Liver (tissue), 8 donors: ENCODE measurements at regions not wholly inside any gene's neighbourhood (a gene's known extent, or its start where the extent isn't known, plus 50 kb on each side); places are given as distances from the start of the nearest gene placed in this dataset.

Experiments used
- DNase-seq: peaks from one replicate; pipeline ENCODE4 v3.0.0-alpha.2; 2017; ENCODE audit warnings: low spot score
- H3K27ac ChIP-seq, 2 donors: one replicate each; pipeline ENCODE4 v1.7.0; 2013; ENCODE audit warnings: inconsistent platforms in 2 of 2, low read length in 2 of 2, control low read depth in 1 of 2, low read depth in 1 of 2, mild to moderate bottlenecking in 1 of 2
- H3K27me3 ChIP-seq, 4 donors: one replicate each; pipeline versions ENCODE4 v1.6.1 to v1.7.0; 2013; ENCODE audit warnings: low read length in 3 of 4, inconsistent platforms in 1 of 4, mild to moderate bottlenecking in 1 of 4, moderate library complexity in 1 of 4; ENCODE audit not compliant: control insufficient read depth in 4 of 4, insufficient read depth in 4 of 4
- H3K36me3 ChIP-seq, 4 donors: one replicate each; pipeline versions ENCODE4 v1.6.1 to v1.7.0; 2013; ENCODE audit warnings: low read length in 3 of 4, mild to moderate bottlenecking in 3 of 4, low read depth in 1 of 4, moderate library complexity in 1 of 4; ENCODE audit not compliant: control insufficient read depth in 4 of 4, insufficient read depth in 3 of 4
- H3K4me1 ChIP-seq, 4 donors: one replicate each; pipeline versions ENCODE4 v1.6.1 to v1.7.0; 2013; ENCODE audit warnings: low read length in 3 of 4, mild to moderate bottlenecking in 3 of 4, moderate library complexity in 1 of 4; ENCODE audit not compliant: control insufficient read depth in 4 of 4, insufficient read depth in 4 of 4
- H3K4me3 ChIP-seq, 3 donors: one replicate each; pipeline versions ENCODE4 v1.6.1 to v1.7.0; 2013; ENCODE audit warnings: low read length in 3 of 3, control low read depth in 1 of 3, low read depth in 1 of 3, mild to moderate bottlenecking in 1 of 3
- H3K9ac ChIP-seq, 2 donors: one replicate each; pipeline ENCODE4 v1.7.0; 2013; ENCODE audit warnings: low read length in 2 of 2, mild to moderate bottlenecking in 2 of 2, moderate library complexity in 2 of 2, control low read depth in 1 of 2, low read depth in 1 of 2
- H3K9me3 ChIP-seq, 4 donors: one replicate each; pipeline versions ENCODE4 v1.6.1 to v1.7.0; 2013; ENCODE audit warnings: low read length in 3 of 4; ENCODE audit not compliant: control insufficient read depth in 4 of 4
- EGR1 ChIP-seq, 2 donors: IDR thresholded peaks; 2 replicates each; pipeline ENCODE4 v1.6.1; 2016 to 2018; ENCODE audit warnings: antibody characterized with exemption in 2 of 2, low read depth in 2 of 2
- FOXA1 ChIP-seq: IDR thresholded peaks from 2 replicates; pipeline ENCODE4 v1.6.1; 2016; ENCODE audit warnings: antibody characterized with exemption
- FOXA2 ChIP-seq: IDR thresholded peaks from 2 replicates; pipeline ENCODE4 v1.6.1; 2016; ENCODE audit warnings: antibody characterized with exemption
- GABPA ChIP-seq, 2 donors: IDR thresholded peaks in 1 of 2; conservative IDR thresholded peaks in 1 of 2; 2 replicates each; pipeline ENCODE4 v1.6.1; 2016; ENCODE audit warnings: antibody characterized with exemption in 2 of 2, mild to moderate bottlenecking in 1 of 2, moderate library complexity in 1 of 2
- HNF4A ChIP-seq, 2 donors: conservative IDR thresholded peaks; 2 replicates each; pipeline ENCODE4 v1.6.1; 2016; ENCODE audit warnings: antibody characterized with exemption in 2 of 2, mild to moderate bottlenecking in 2 of 2
- HNF4G ChIP-seq: IDR thresholded peaks from 2 replicates; pipeline ENCODE4 v1.6.1; 2016; ENCODE audit warnings: antibody characterized with exemption
- JUND ChIP-seq, 2 donors: IDR thresholded peaks; 2 replicates each; pipeline ENCODE4 v1.6.1; 2016; ENCODE audit warnings: antibody characterized with exemption in 2 of 2
- RAD21 ChIP-seq, 2 donors: IDR thresholded peaks; 2 replicates each; pipeline ENCODE4 v1.6.1; 2016; ENCODE audit warnings: antibody characterized with exemption in 2 of 2, mild to moderate bottlenecking in 2 of 2
- RXRA ChIP-seq, 2 donors: IDR thresholded peaks; 2 replicates each; pipeline ENCODE4 v1.6.1; 2017 to 2018; ENCODE audit warnings: antibody characterized with exemption in 2 of 2, mild to moderate bottlenecking in 1 of 2
- YY1 ChIP-seq: IDR thresholded peaks from 2 replicates; pipeline ENCODE4 v1.6.1; 2016; ENCODE audit warnings: antibody characterized with exemption, mild to moderate bottlenecking
- WGBS: extraction: QIAGEN DNeasy Blood & Tissue Kit; methylation state at CpG from one replicate; pipeline ENCODE4 v1.1.7; 2013; 5-methylcytosine and 5-hydroxymethylcytosine counted together
- TF ChIP-seq, protein P1 (sequence below): IDR thresholded peaks from 2 replicates; pipeline ENCODE4 v1.6.1; 2016; ENCODE audit warnings: antibody characterized with exemption
- TF ChIP-seq, protein P2 (sequence below): IDR thresholded peaks from 2 replicates; pipeline ENCODE4 v1.6.1; 2016; ENCODE audit warnings: antibody characterized with exemption, mild to moderate bottlenecking
- TF ChIP-seq, protein P3 (sequence below): fragments of 150-350 bp; IDR thresholded peaks from 2 replicates; pipeline ENCODE4 v1.5.1; 2017; ENCODE audit warnings: improper control_type of control experiment, low read depth, low read length; ENCODE audit not compliant: missing input control
- TF ChIP-seq, protein P4 (sequence below): IDR thresholded peaks from 2 replicates; pipeline ENCODE4 v1.6.1; 2016; ENCODE audit warnings: antibody characterized with exemption
- donor health status: healthy.
- donor health status: healthy.
- donor health status: healthy.
- donor health status: healthy.
- donor health status: healthy.

DNA sequence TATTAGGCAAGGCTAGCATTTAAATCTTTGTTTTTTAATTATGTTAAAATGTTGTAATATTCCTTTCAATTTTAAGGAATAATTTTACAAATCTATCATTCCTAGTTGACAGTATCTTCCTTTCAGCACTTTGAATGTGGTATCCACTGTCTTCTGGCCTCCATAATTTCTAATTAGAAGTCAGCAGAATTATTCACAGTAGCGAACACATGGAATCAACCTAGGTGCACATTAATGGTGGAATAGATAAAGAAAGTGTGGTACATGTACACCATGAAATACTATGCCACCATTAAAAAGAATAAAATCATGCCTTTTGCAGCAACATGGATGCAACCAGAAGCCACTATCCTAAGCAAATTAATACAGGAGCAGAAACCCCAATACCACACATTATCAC is 1887.8 kb downstream of the PCDH7 start:
- WGBS = 49% methylated on average over 1 of the region's 1 CpG
- H3K9me3 ChIP-seq = peaks cover 0 to 4% (median 3%) of the 10 kb centered on the region in 4 donors
- H3K4me1 ChIP-seq = no peaks in the 10 kb centered on the region
- no peak for DNase-seq
- no peak overlapping the region for H3K27ac ChIP-seq
- TF ChIP-seq YY1 = no peak
- TF ChIP-seq FOXA1 = no peak
- TF ChIP-seq, protein P1, sequence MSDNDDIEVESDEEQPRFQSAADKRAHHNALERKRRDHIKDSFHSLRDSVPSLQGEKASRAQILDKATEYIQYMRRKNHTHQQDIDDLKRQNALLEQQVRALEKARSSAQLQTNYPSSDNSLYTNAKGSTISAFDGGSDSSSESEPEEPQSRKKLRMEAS = no peak
- TF ChIP-seq, protein P2, sequence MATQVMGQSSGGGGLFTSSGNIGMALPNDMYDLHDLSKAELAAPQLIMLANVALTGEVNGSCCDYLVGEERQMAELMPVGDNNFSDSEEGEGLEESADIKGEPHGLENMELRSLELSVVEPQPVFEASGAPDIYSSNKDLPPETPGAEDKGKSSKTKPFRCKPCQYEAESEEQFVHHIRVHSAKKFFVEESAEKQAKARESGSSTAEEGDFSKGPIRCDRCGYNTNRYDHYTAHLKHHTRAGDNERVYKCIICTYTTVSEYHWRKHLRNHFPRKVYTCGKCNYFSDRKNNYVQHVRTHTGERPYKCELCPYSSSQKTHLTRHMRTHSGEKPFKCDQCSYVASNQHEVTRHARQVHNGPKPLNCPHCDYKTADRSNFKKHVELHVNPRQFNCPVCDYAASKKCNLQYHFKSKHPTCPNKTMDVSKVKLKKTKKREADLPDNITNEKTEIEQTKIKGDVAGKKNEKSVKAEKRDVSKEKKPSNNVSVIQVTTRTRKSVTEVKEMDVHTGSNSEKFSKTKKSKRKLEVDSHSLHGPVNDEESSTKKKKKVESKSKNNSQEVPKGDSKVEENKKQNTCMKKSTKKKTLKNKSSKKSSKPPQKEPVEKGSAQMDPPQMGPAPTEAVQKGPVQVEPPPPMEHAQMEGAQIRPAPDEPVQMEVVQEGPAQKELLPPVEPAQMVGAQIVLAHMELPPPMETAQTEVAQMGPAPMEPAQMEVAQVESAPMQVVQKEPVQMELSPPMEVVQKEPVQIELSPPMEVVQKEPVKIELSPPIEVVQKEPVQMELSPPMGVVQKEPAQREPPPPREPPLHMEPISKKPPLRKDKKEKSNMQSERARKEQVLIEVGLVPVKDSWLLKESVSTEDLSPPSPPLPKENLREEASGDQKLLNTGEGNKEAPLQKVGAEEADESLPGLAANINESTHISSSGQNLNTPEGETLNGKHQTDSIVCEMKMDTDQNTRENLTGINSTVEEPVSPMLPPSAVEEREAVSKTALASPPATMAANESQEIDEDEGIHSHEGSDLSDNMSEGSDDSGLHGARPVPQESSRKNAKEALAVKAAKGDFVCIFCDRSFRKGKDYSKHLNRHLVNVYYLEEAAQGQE = no peak
- TF ChIP-seq HNF4A (conservative IDR thresholded peaks at IDR 0.05) = no peak
- TF ChIP-seq RAD21 (IDR thresholded peaks at IDR 0.05) = no peak
- TF ChIP-seq EGR1 (IDR thresholded peaks at IDR 0.05; ENCODE audit: low read depth in 2 of 2) = no peak
- TF ChIP-seq, protein P3, sequence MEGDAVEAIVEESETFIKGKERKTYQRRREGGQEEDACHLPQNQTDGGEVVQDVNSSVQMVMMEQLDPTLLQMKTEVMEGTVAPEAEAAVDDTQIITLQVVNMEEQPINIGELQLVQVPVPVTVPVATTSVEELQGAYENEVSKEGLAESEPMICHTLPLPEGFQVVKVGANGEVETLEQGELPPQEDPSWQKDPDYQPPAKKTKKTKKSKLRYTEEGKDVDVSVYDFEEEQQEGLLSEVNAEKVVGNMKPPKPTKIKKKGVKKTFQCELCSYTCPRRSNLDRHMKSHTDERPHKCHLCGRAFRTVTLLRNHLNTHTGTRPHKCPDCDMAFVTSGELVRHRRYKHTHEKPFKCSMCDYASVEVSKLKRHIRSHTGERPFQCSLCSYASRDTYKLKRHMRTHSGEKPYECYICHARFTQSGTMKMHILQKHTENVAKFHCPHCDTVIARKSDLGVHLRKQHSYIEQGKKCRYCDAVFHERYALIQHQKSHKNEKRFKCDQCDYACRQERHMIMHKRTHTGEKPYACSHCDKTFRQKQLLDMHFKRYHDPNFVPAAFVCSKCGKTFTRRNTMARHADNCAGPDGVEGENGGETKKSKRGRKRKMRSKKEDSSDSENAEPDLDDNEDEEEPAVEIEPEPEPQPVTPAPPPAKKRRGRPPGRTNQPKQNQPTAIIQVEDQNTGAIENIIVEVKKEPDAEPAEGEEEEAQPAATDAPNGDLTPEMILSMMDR = no peak
- no peak for TF ChIP-seq HNF4G
- no peak for TF ChIP-seq FOXA2
- TF ChIP-seq JUND (IDR thresholded peaks at IDR 0.05) = no peak
- no peaks in the 10 kb centered on the region for H3K27me3 ChIP-seq
- H3K9ac ChIP-seq = no peak overlapping the region
- H3K36me3 ChIP-seq = no peaks in the 10 kb centered on the region
- H3K4me3 ChIP-seq = no peak overlapping the region

DNA sequence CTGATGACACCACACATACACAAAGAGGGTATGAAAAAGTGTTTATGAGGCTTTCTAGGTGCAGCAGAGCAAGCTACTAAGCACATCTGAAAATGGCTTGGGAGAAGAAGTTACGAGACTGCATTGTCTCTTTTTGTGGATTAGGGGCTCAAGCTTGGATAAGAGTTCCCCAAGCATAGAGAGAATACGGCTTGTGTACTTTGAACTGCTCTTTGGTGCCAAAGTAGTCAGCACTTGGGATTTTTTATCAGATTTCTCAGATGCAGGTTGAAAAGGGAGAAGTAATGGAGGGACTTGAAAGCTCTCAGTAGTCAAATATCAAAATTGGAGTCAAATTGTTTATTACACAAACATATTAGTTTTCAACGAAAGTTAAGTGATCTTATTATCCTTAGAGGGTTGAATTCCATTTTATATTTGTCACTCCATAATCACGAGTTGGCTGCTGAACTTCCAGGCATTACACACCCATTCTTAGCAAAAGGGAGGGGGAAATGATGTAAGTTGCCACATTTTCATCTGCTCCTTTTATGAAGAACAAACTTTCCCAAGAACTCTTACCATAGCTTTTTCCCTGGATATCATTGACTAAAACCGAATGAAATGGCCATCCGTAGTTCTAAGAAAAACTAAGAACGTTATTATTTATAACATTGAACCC is 1904.9 kb downstream of the PCDH7 start:
- no peak overlapping the region for H3K27ac ChIP-seq

DNA sequence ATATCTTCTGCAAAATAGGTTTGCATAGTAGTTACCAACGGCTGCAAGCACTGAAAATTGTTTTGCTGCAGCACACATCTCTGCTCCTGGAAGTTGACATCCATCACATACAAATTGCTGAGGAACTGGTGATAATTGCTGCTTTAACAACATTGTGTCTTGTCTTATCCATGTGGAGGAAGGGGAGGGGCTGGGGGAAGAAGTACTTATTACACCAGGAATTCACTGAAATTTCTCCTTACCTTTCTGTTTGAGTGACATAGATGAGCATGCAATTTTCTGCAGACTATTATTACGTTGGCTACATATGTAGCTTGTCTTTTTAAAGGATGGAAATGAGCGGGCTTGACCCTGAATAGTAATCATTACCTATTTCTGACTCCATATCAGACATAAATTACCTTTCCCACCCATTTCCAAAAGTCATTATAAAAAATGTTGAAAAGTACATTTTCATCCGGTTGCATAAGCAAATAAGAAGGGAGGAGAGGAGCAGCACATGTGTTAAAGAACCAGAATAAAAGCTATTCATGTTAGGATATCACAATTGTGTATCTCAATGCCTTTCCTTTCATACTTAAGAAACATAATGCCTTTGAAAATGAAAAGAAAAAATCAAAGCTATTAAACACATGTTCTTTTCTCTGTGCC is 1905.6 kb downstream of the PCDH7 start:
- peaks cover 0 to 14% (median 4%) of the 10 kb centered on the region in 4 donors for H3K4me1 ChIP-seq
- 77% methylated on average over 4 of the region's 4 CpGs for WGBS
- H3K27me3 ChIP-seq = no peaks in the 10 kb centered on the region
- TF ChIP-seq GABPA (IDR thresholded peaks at IDR 0.05 in 1 of 2, conservative IDR thresholded peaks at IDR 0.05 in 1 of 2) = no peak
- TF ChIP-seq RAD21 (IDR thresholded peaks at IDR 0.05) = no peak
- TF ChIP-seq, protein P1 = no peak
- TF ChIP-seq YY1 = no peak
- TF ChIP-seq, protein P3 = no peak
- no peak for TF ChIP-seq HNF4A (conservative IDR thresholded peaks at IDR 0.05)
- no peak for TF ChIP-seq RXRA (IDR thresholded peaks at IDR 0.05)
- TF ChIP-seq, protein P4, sequence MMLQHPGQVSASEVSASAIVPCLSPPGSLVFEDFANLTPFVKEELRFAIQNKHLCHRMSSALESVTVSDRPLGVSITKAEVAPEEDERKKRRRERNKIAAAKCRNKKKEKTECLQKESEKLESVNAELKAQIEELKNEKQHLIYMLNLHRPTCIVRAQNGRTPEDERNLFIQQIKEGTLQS = no peak

More for the DNA sequence above, 1904.9 kb downstream of the PCDH7 start:
- H3K9me3 ChIP-seq = no peaks in the 10 kb centered on the region
- DNase-seq = no peak
- H3K4me3 ChIP-seq = no peak overlapping the region
- no peak overlapping the region for H3K9ac ChIP-seq
- no peaks in the 10 kb centered on the region for H3K27me3 ChIP-seq
- TF ChIP-seq GABPA (IDR thresholded peaks at IDR 0.05 in 1 of 2, conservative IDR thresholded peaks at IDR 0.05 in 1 of 2) (no peak), HNF4A (conservative IDR thresholded peaks at IDR 0.05) (peak in 1 of 2 donors; percentile 10)
- H3K36me3 ChIP-seq = no peaks in the 10 kb centered on the region
- WGBS = 68% methylated on average over 7 of the region's 7 CpGs
- peaks cover 0 to 14% (median 4%) of the 10 kb centered on the region in 4 donors for H3K4me1 ChIP-seq

More for the DNA sequence above, 1905.6 kb downstream of the PCDH7 start:
- H3K4me3 ChIP-seq = no peak overlapping the region
- DNase-seq = no peak
- H3K9ac ChIP-seq = no peak overlapping the region
- no peak overlapping the region for H3K27ac ChIP-seq
- H3K9me3 ChIP-seq = no peaks in the 10 kb centered on the region
- no peaks in the 10 kb centered on the region for H3K36me3 ChIP-seq
